ENCODE measurements at regions not wholly inside any gene's neighbourhood (a gene's known extent, or its start where the extent isn't known, plus 50 kb on each side); places are given as distances from the start of the nearest gene placed in this dataset.

GRCh38 chr6:76683985-76684384 is 611.5 kb upstream of the IMPG1 start:
- DNase-seq (ENCODE audit: insufficient read length) (no peak), FAIRE-seq (no peak)
- TF ChIP-seq TAF1 (IDR thresholded peaks at IDR 0.05; ENCODE audit: borderline replicate concordance, low read depth, low read length) (no peak), POLR2AphosphoS5 (IDR thresholded peaks at IDR 0.05; ENCODE audit: low read depth, low read length) (no peak), POLR2A (IDR thresholded peaks at IDR 0.05; ENCODE audit: low read depth, low read length) (no peak)

- DNase-seq (ENCODE audit: insufficient read length) (no peak), FAIRE-seq (no peak)
Measured at GRCh38 chr6:76682842-76683241, 610.4 kb upstream of the IMPG1 start.

DNA sequence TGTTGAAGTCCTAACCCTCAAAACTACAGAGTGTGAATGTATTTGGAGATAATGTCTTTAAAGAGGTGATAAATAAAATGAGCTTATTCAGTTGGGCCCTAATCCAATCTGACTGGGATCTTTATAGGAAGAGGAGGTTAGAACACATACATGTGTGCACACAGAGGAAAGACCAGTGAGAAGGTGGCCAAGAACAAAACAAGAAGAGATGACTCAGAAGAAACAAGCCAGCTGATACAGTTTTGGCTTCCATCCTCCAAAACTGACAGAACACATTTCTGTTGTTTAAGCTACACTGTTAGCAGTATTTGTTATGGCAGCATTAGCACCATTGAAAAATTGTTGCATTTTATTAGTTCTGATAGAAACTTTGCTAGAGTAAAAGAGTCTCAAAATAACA is 609.3 kb upstream of the IMPG1 start:
- TF ChIP-seq POLR2A (IDR thresholded peaks at IDR 0.05; ENCODE audit: low read depth, low read length) (no peak), POLR2AphosphoS5 (IDR thresholded peaks at IDR 0.05; ENCODE audit: low read depth, low read length) (no peak), TAF1 (IDR thresholded peaks at IDR 0.05; ENCODE audit: borderline replicate concordance, low read depth, low read length) (no peak)
- DNase-seq (ENCODE audit: insufficient read length), result no peak
- no peak for FAIRE-seq

More at GRCh38 chr6:76682842-76683241, 610.4 kb upstream of the IMPG1 start:
- no peak for TF ChIP-seq POLR2A (IDR thresholded peaks at IDR 0.05; ENCODE audit: low read depth, low read length)
- no peak for TF ChIP-seq POLR2AphosphoS5 (IDR thresholded peaks at IDR 0.05; ENCODE audit: low read depth, low read length)
- no peak for TF ChIP-seq TAF1 (IDR thresholded peaks at IDR 0.05; ENCODE audit: borderline replicate concordance, low read depth, low read length)

DNA sequence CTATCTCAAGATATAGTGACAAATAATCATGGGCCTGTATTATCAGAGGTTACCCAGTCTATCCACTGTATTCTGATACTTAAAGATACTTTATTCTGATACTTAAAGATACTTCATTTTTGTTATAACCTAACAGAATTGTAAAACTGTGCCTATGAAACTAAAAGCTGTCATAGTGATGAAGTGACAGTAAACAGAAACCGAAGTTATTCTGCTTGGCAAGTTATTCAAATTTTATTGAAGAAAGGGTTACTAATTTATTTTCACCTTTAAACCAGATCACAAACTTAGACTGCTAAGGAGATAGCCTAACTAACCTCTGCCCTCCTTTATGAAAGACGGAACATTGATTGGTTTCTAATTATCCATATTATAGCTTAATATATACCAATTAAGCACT is 604.6 kb upstream of the IMPG1 start:
- no peak for FAIRE-seq
- no peak for TF ChIP-seq TAF1 (IDR thresholded peaks at IDR 0.05; ENCODE audit: borderline replicate concordance, low read depth, low read length)
- TF ChIP-seq POLR2A (IDR thresholded peaks at IDR 0.05; ENCODE audit: low read depth, low read length), result no peak
- no peak for TF ChIP-seq POLR2AphosphoS5 (IDR thresholded peaks at IDR 0.05; ENCODE audit: low read depth, low read length)
- DNase-seq (ENCODE audit: insufficient read length), result no peak

GRCh38 chr6:76671751-76672150 is 599.3 kb upstream of the IMPG1 start:
- FAIRE-seq (no peak), DNase-seq (ENCODE audit: insufficient read length) (no peak)
- no peak for TF ChIP-seq TAF1 (IDR thresholded peaks at IDR 0.05; ENCODE audit: borderline replicate concordance, low read depth, low read length)
- TF ChIP-seq POLR2AphosphoS5 (IDR thresholded peaks at IDR 0.05; ENCODE audit: low read depth, low read length), result no peak
- TF ChIP-seq POLR2A (IDR thresholded peaks at IDR 0.05; ENCODE audit: low read depth, low read length), result no peak

DNA sequence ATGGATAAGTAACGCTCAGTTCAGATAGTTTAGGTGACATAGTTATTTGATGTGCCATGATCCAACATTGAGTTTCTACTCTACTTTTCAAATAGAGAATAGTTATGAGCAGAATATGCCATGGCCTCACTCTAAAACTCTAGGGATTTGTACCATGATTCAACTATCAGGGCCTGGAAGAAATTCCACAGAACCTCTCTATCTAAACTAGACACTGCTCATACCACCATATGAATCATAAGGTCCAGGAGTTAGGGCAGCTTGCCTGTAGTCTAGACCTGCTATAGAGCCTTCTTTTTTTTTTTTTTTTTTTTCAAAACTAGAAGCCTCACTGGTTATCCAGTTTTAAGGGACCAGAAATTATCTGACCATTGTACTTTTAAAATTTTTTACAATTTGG is 571.8 kb upstream of the IMPG1 start:
- FAIRE-seq (no peak), DNase-seq (ENCODE audit: insufficient read length) (no peak)
- no peak for TF ChIP-seq POLR2AphosphoS5 (IDR thresholded peaks at IDR 0.05; ENCODE audit: low read depth, low read length)
- TF ChIP-seq TAF1 (IDR thresholded peaks at IDR 0.05; ENCODE audit: borderline replicate concordance, low read depth, low read length), result no peak
- no peak for TF ChIP-seq POLR2A (IDR thresholded peaks at IDR 0.05; ENCODE audit: low read depth, low read length)

- no peak for DNase-seq (ENCODE audit: insufficient read length)
- no peak for TF ChIP-seq POLR2AphosphoS5 (IDR thresholded peaks at IDR 0.05; ENCODE audit: low read depth, low read length)
- no peak for TF ChIP-seq POLR2A (IDR thresholded peaks at IDR 0.05; ENCODE audit: low read depth, low read length)
- no peak for TF ChIP-seq TAF1 (IDR thresholded peaks at IDR 0.05; ENCODE audit: borderline replicate concordance, low read depth, low read length)
- no peak for FAIRE-seq
Measured at GRCh38 chr6:76639941-76640340, 567.5 kb upstream of the IMPG1 start.

DNA sequence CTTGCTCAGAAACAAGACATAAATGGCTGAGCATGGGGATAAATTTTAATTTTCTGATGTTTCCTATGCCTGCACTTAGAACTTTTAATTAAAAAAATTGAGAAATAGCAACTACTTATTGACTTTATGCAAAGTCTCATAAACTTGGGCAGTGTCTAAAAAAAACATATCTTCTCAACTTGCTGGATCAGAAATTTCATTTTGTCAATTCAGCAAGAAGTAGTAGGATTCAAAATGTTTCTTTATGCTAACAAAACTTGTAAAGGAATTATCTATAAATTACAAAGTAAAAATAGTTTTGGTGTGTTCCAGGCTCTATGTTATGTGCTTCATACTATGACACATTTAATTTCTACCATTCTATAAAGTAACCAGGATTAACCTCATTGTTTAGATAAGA is 562.2 kb upstream of the IMPG1 start:
- no peak for DNase-seq (ENCODE audit: insufficient read length)
- no peak for TF ChIP-seq TAF1 (IDR thresholded peaks at IDR 0.05; ENCODE audit: borderline replicate concordance, low read depth, low read length)
- no peak for TF ChIP-seq POLR2AphosphoS5 (IDR thresholded peaks at IDR 0.05; ENCODE audit: low read depth, low read length)
- TF ChIP-seq POLR2A (IDR thresholded peaks at IDR 0.05; ENCODE audit: low read depth, low read length), result no peak
- FAIRE-seq, result no peak

DNA sequence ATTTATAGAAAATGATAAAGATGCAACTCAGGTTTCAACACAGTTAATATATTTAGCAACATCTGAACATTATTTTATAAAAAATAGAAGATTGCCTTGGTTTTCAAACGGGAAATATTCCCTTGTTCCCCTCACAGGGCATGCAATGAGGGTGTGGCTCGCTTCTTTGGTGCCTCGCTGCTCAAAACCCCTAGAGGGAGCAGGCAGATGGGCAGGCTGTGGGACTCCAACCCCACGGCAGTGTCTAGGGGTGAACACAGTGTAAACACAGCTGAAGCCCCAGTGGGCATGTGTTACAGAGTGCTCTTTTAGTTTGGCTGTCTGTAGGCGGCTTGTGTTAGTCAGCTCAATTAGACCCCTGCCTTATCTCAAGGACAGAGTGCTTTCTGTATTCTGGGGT is 560.8 kb upstream of the IMPG1 start:
- TF ChIP-seq POLR2AphosphoS5 (IDR thresholded peaks at IDR 0.05; ENCODE audit: low read depth, low read length) (no peak), POLR2A (IDR thresholded peaks at IDR 0.05; ENCODE audit: low read depth, low read length) (no peak), TAF1 (IDR thresholded peaks at IDR 0.05; ENCODE audit: borderline replicate concordance, low read depth, low read length) (no peak)
- FAIRE-seq (no peak), DNase-seq (ENCODE audit: insufficient read length) (no peak)

DNA sequence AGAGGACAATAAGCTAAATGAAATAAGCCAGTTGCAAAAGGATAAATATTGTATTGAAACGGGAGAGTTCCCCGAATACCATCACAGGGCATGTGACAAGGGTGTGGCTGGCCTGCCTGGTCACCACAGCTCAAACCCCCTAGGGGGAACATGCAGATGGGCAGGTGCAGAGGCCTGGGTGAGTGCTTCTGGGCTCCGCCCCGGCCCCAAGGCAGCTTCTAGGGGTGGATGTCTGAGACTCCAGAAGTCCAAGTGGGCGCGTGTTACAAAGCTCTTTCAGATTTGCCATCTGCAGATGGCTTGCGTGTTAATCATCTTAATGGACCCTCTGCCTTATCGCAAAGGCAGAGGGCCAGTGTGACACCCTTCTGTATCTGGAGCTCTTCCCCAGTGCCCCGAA is 559.2 kb upstream of the IMPG1 start:
- DNase-seq (ENCODE audit: insufficient read length), result no peak
- no peak for TF ChIP-seq POLR2A (IDR thresholded peaks at IDR 0.05; ENCODE audit: low read depth, low read length)
- no peak for TF ChIP-seq POLR2AphosphoS5 (IDR thresholded peaks at IDR 0.05; ENCODE audit: low read depth, low read length)
- no peak for TF ChIP-seq TAF1 (IDR thresholded peaks at IDR 0.05; ENCODE audit: borderline replicate concordance, low read depth, low read length)
- FAIRE-seq, result no peak

- DNase-seq (ENCODE audit: insufficient read length) (no peak), FAIRE-seq (no peak)
- TF ChIP-seq POLR2AphosphoS5 (IDR thresholded peaks at IDR 0.05; ENCODE audit: low read depth, low read length) (no peak), POLR2A (IDR thresholded peaks at IDR 0.05; ENCODE audit: low read depth, low read length) (no peak), TAF1 (IDR thresholded peaks at IDR 0.05; ENCODE audit: borderline replicate concordance, low read depth, low read length) (no peak)
Measured at GRCh38 chr6:76615395-76615794, 542.9 kb upstream of the IMPG1 start.

GRCh38 chr6:76612954-76613353 is 540.5 kb upstream of the IMPG1 start:
- TF ChIP-seq POLR2A (IDR thresholded peaks at IDR 0.05; ENCODE audit: low read depth, low read length), result no peak
- TF ChIP-seq TAF1 (IDR thresholded peaks at IDR 0.05; ENCODE audit: borderline replicate concordance, low read depth, low read length), result no peak
- no peak for TF ChIP-seq POLR2AphosphoS5 (IDR thresholded peaks at IDR 0.05; ENCODE audit: low read depth, low read length)
- DNase-seq (ENCODE audit: insufficient read length), result no peak
- no peak for FAIRE-seq

GRCh38 chr6:76609160-76609559 is 536.7 kb upstream of the IMPG1 start:
- no peak for FAIRE-seq
- no peak for DNase-seq (ENCODE audit: insufficient read length)
- TF ChIP-seq POLR2AphosphoS5 (IDR thresholded peaks at IDR 0.05; ENCODE audit: low read depth, low read length) (no peak), TAF1 (IDR thresholded peaks at IDR 0.05; ENCODE audit: borderline replicate concordance, low read depth, low read length) (no peak), POLR2A (IDR thresholded peaks at IDR 0.05; ENCODE audit: low read depth, low read length) (no peak)
